HT-29 (cell line): ENCODE measurements at regions not wholly inside any gene's neighbourhood (a gene's known extent, or its start where the extent isn't known, plus 50 kb on each side); places are given as distances from the start of the nearest gene placed in this dataset.
A peak's percentile ranks its signal among the peaks of the same experiment; 100 is the strongest.
"Not testable (repeated sequence)": the region's sequence is repeated elsewhere in the genome, so short reads cannot be mapped to it uniquely, and the experiment has no call there.

Source experiments
- DNase-seq: peaks from one replicate; pipeline ENCODE4 v3.0.0-alpha.2; 2015; ENCODE audit warnings: low spot score

GRCh38 chr22:23500508-23501260, 79.4 kb downstream of the IGLL1 start:
- no peak for DNase-seq

- no peak for DNase-seq
Observed at GRCh38 chr22:23499845-23500500, 80.1 kb downstream of the IGLL1 start.

GRCh38 chr22:23498811-23499798, 81.0 kb downstream of the IGLL1 start:
- no peak for DNase-seq

- not testable (repeated sequence) for DNase-seq
Observed at GRCh38 chr22:23497889-23498288, 82.2 kb downstream of the IGLL1 start.

- no peak for DNase-seq
Observed at GRCh38 chr22:23497016-23497885, 82.8 kb downstream of the IGLL1 start.

GRCh38 chr22:23496445-23496833, 83.7 kb downstream of the IGLL1 start:
- DNase-seq = no peak

GRCh38 chr22:23495614-23496444, 84.3 kb downstream of the IGLL1 start:
- no peak for DNase-seq

GRCh38 chr22:23494930-23495266, 85.2 kb downstream of the IGLL1 start:
- no peak for DNase-seq

GRCh38 chr22:23485490-23485889, 94.6 kb downstream of the IGLL1 start:
- no peak for DNase-seq

GRCh38 chr22:23484651-23485050, 95.4 kb downstream of the IGLL1 start:
- no peak for DNase-seq

- DNase-seq = no peak
Observed at GRCh38 chr22:23481369-23481768, 98.7 kb downstream of the IGLL1 start.

- DNase-seq = peak; percentile 23
Observed at GRCh38 chr22:23478175-23478574, 101.9 kb downstream of the IGLL1 start.

GRCh38 chr22:23474531-23474930, 105.6 kb downstream of the IGLL1 start:
- DNase-seq = not testable (repeated sequence)

GRCh38 chr22:23473901-23474300, 106.2 kb downstream of the IGLL1 start:
- DNase-seq = no peak

GRCh38 chr22:23472376-23472775, 107.7 kb downstream of the IGLL1 start:
- not testable (repeated sequence) for DNase-seq

- DNase-seq = no peak
Observed at GRCh38 chr22:23471698-23472097, 108.4 kb downstream of the IGLL1 start.

GRCh38 chr22:23470811-23471389, 109.2 kb downstream of the IGLL1 start:
- no peak for DNase-seq

GRCh38 chr22:23467721-23468294, 112.3 kb downstream of the IGLL1 start:
- peak; percentile 13 for DNase-seq

GRCh38 chr22:23466351-23466750, 113.7 kb downstream of the IGLL1 start:
- no peak for DNase-seq
